HG02642 (cell line): ENCODE measurements at regions not wholly inside any gene's neighbourhood (a gene's known extent, or its start where the extent isn't known, plus 50 kb on each side); places are given as distances from the start of the nearest gene placed in this dataset.

Source experiments
- ATAC-seq: cut with Tn5 transposase; IDR thresholded peaks from one replicate; pipeline ENCODE4 v1.9.1; 2021; ENCODE audit warnings: mild to moderate bottlenecking; ENCODE audit not compliant: unreplicated experiment, poor library complexity

DNA sequence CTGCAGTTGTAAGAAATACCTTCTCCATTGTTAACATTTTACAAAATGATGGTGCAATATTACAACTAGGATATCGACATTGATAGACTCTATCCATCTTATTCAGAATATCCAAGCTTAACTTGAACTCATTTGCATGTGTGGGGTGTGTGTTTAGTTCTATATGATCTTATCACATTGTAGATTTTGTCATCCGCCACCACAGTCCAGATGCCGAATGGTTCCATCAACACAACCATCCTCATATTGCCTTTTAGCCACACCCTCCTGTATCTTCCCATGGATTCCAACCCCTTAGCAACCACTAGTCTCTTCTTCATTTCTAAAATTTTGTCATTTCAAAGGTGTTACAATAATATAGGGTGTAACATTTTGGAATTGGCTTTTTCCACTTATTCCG lies 452.9 kb upstream of the AKR1E2 start:
- ATAC-seq = no peak

GRCh38 chr10:4372601-4373000 lies 453.4 kb upstream of the AKR1E2 start:
- no peak for ATAC-seq

DNA sequence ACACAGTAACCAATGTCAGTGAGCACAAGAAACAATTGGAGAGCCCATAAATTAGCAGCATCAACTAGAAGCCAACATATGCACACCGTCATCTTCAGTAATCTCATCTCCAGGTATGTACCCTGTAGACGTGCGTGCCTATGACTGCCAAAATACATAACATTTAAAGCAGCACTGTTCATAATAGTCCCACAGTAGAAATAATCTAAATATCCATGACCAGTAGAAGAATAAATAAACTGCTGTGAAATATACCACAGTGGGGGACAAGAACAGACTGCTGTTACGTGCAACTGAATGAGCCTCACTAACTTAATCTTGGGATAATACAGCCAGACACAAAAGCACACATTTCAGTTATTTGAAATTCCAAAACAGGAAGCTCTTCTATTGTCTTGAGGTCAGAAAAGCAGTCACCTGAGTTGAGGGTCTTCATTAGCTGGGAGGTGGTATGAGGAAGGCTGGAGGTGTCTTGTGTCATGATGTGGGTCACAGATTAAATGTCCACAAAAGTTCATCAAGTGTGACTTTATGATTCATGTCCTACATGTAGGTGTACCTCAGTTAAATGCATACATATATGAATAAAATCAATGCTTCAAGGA lies 454.2 kb upstream of the AKR1E2 start:
- no peak for ATAC-seq

- no peak for ATAC-seq
These were observed 455.6 kb upstream of the AKR1E2 start for GRCh38 chr10:4370376-4370775.

DNA sequence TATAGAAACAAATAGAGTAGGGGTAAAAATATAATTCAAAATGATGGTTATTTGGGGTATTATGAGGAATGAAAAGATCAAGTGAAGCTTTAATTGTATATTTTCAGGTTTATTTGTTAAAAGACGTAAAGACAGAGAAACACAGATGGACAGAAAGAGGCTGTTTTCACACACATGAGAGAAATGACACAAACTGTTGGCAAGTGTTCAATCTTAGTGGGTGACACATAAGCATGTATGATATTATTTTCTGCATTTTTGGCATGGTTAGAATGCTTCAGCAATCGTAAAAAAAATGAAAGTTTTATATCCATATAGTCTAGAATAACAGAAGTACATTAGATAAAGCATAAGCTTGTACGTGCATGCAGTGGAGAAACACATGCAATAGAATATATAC lies 464.4 kb upstream of the AKR1E2 start:
- ATAC-seq = no peak

GRCh38 chr10:4359003-4359402 lies 467.0 kb upstream of the AKR1E2 start:
- ATAC-seq = no peak

GRCh38 chr10:4357911-4358310 lies 468.1 kb upstream of the AKR1E2 start:
- ATAC-seq = no peak

GRCh38 chr10:4355350-4355749 lies 470.7 kb upstream of the AKR1E2 start:
- no peak for ATAC-seq

DNA sequence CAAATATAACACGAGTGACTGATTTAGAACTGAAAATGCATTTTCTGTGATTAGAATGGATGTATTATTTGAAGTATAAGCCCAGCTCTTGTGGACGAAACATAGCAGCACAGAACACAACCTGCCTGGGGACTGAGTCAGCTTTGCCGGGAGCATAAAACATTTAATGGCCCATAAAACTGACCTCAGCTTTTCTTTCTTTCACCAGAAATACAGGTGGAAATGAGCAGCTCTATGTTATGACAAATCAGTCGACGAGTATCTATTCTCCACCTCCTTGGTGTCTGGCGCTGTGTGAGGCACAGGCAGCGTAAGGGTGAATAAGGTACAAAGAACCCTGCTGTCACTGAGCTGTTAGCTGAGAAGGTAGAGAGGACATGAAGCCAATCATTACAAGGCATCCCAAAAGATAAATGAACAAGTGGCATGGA lies 471.6 kb upstream of the AKR1E2 start:
- no peak for ATAC-seq

GRCh38 chr10:4353964-4354363 lies 472.0 kb upstream of the AKR1E2 start:
- no peak for ATAC-seq

DNA sequence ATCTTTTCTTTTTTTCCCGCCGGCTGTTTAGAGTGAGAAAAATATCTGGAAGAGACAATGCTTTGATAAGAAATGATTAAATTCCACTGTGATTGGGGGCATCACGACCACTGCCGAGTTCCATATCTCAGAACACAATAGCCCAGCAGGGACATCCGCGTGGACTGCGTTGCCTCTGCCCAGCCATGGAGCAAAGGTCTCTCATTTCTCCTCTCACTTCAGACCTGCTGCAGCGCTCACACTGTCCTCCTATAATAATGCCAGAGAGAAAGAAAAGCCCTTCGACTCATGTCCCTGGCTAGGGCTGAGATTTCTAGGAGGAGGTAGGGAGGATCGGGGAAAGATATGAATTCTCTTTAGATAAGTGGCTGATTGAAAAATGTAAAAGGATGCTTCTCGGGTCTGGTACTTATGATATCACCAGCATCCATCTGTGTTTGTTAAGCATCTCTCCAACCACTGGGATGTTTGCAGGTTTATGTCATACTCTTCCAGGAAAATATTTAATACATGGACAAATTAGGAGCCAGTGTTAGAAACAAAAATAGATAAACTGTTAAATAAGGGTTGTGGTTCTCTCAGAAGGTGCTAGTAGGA lies 472.9 kb upstream of the AKR1E2 start:
- no peak for ATAC-seq

GRCh38 chr10:4352414-4352961 lies 473.5 kb upstream of the AKR1E2 start:
- ATAC-seq = no peak

GRCh38 chr10:4351723-4352413 lies 474.1 kb upstream of the AKR1E2 start:
- ATAC-seq = no peak

GRCh38 chr10:4347397-4347796 lies 478.6 kb upstream of the AKR1E2 start:
- ATAC-seq = no peak

GRCh38 chr10:4345877-4346646 lies 479.9 kb upstream of the AKR1E2 start:
- no peak for ATAC-seq

- no peak for ATAC-seq
These were observed 481.5 kb upstream of the AKR1E2 start for GRCh38 chr10:4344492-4344994.

GRCh38 chr10:4343873-4344272 lies 482.1 kb upstream of the AKR1E2 start:
- ATAC-seq = no peak

DNA sequence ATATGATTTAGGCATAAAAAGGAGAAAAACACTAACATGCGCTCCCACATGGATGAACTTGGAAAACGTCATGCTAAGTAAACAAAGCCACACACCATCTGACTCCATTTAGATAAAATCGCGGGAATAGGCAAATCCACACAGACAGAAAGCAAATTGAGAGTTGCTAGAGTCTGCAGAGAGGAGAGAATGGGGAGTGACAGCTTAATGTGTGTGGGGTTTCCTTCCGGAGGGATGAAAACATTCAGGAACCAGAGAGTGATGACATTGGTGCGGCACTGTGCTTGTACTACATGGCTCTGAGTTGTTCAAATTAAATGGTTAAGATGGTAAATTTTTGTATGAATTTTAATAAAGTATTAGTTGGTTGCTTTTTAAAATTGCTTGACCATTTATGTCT lies 482.9 kb upstream of the AKR1E2 start:
- ATAC-seq = no peak

GRCh38 chr10:4338768-4339167 lies 487.2 kb upstream of the AKR1E2 start:
- ATAC-seq = no peak

GRCh38 chr10:4337563-4337962 lies 488.4 kb upstream of the AKR1E2 start:
- ATAC-seq = no peak

GRCh38 chr10:4334871-4335270 lies 491.1 kb upstream of the AKR1E2 start:
- no peak for ATAC-seq
